ENCODE measurements at regions not wholly inside any gene's neighbourhood (a gene's known extent, or its start where the extent isn't known, plus 50 kb on each side); places are given as distances from the start of the nearest gene placed in this dataset.

DNA sequence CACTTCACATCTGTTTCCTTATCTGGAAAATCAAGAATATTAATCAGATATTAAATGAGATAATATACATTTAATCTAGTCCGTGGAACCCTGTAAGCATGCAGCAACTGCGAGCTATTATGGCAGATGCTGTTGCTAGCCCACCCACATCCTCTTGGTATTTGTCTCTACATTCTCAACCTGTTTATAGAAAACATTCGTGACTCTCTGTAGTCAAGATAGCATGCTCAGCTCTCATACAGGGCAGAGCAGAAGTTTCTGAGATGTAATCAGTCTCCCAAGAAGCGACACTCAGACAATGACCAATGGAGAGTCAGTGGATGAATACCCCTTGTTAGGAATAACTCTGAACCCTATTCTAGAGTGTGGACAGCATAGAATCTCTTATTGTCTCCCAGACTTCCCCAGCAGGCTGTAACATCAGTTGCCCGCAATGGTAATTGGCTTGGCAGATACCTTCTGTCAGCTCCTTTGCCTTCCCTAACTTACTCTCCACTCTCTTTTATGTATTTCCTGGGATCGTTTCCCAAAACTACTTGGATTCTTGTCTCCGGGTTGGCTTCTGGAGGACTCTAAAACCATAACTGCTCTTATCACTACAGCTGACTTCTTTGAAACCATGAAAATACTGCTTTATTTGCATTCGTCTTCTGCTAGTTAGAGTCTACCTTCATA, 400.7 kb upstream of the TNP1 start:
- FAIRE-seq: no peak

DNA sequence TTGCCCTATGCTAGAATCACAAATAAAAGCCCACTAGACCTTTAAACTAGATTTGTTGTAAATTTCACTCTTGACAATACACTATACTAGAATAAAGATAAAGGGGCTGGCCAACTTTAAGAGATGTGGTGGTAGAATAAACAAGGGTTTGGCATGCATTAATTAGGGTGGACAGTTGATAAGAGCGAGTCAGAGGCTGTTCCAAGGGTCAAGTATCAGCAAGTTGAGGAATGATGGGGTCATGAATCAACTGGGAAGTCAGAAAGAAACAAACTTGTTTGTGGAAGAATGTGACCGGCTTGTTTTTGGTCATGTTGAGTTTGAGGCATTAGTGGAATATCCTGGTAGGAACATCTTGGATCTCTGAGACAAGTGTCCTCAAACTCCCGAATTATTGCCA, 398.3 kb upstream of the TNP1 start:
- FAIRE-seq: no peak

DNA sequence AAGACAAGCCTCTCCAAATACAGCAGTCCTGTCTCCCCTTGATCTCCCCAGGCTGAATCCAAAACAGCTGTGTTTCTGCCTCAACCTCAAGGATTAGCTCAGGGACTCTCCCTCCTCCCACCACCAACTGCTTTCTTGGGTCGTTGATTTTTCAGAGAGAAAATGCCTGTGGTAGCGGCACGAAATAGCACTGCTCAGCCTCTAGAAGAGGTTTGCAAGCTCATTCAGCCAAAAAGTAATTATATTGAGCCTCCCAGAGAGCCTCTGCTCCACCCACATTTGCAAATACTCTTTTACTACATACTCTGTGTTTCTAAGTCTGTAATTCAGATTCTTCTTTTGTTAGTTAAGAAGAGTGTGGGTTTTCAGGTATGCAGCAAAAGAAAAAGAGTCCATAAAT, 396.4 kb upstream of the TNP1 start:
- no peak for FAIRE-seq

DNA sequence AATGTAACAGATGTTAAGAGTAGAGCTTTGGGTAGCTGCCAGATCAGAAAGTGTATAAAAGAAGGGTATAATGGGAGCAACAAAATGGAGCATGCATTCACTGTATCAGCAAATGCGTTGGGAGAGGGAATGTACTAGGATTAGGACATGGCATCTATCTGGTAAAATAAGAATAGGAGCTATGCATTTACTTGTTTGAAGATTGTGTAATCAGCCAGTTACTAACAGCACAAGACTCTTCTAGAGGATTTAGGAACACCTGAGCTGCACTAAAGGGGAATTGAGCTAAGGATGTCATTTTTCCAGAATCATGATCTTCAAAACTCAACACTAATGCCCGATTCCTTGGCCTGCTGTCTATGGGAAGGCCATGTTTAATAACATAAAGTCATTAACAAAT, 394.2 kb upstream of the TNP1 start:
- no peak for FAIRE-seq

DNA sequence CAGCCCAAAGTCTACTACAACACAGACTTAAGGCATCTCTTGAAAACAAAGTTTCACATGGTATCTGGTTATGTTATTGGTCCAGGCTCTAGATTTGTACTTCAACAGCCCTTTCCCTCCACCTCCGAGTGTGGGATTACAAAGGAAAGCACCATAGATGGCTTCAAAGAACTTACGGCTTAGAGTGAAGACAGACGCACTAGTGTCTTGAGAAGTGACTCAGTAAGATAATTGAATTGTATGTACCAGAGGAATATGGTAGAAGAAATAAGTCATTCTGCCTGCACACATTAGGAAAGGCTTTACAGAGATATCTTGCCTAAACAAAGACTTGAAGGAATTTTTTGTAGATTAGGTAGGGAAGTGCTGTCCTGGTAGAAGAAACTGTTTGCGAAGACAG, 392.3 kb upstream of the TNP1 start:
- FAIRE-seq: no peak

DNA sequence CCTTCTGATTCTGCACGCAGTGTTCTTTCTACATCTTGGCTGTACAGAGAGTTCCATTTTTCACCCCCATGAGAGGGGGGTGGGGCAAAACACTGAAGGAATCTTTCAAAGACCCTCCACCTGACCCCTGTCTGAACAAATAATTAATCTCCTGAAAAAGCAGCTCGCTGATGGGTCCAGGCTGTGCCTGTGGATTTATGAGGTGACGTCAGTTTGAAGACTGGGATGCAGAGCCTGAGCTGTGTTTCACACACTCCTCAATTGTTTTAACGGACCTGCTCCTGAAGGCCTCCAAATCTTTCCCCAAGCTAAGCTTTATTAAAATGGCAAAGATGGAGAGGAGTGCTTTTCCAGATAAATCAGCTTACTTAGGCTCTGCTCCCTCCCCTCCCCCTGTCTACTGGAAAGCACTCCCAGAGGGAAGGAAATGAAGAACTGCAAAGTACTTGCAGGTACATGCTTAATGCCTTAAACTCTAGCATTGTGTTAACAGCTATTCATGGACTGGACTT, 390.2 kb upstream of the TNP1 start:
- no peak for FAIRE-seq

DNA sequence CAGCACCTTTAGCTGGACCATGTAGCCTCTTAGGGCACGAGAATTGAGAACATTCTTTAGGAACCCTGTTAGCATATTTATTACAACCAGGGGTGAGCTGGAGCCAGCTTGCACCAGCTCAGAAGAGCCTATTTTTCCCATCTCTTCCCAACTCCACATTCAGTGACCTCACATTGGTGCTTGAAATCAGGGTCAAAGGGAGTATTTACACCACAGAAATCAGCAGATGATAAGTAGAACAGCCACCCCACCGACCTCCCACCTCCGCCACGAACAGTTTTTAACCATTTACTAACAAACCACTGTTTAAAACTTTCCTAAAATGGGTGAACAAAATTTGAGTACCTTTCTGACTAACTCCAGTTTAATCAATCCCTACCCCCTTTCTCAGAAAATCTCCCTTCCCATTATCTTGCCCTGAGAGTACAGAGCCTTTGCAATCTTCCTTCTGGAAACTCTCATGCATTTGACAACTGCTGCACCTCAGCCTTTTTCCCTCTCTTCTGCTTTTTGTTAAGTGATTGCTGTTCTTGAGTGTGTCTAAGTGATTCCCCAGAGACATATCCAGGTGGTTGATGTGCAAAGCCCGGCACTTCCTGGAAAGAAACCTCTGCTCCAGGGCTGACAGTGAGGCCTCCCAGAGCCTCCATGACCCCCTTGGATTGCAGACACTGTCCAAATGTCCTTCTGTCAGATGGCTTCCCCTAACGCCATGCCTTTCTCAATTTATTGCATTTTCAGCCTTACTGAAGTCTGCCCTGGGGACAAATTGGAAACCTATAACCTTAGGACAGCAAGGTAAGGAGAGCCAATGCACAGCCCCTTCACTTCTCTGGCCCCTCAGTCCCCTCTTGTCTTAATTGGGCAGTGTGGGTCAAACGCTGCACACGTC, 389.5 kb upstream of the TNP1 start:
- no peak for FAIRE-seq

DNA sequence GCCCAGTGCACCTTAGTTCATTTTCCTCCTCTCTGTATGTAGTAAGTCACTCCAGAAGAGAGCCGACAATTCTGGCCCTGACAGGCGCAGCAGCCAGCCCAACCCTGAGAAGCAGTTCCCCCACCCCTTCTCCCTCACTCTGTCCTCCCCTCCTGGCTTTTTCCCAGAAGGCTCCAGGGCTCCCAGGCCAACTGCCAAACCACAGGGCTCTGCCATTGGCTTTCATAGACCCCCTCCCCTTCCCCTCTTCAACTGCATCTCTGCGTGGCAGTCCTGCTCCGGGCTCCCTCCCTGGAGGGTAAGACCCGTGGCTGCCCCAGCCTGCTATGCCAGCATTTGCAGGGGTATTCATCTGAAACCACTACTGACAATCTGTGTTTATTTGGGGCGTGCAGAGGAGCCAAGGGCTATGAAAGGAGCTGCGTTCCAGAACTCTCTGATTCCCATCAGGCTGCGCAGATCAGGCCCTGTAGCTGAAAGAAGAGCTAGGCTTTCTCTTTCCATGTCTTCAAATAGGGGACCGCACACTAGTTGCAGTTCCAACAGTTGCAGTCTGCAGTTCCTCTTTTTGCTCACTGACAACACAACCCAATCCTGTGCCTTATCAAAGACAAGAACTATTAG, 388.6 kb upstream of the TNP1 start:
- FAIRE-seq: no peak

DNA sequence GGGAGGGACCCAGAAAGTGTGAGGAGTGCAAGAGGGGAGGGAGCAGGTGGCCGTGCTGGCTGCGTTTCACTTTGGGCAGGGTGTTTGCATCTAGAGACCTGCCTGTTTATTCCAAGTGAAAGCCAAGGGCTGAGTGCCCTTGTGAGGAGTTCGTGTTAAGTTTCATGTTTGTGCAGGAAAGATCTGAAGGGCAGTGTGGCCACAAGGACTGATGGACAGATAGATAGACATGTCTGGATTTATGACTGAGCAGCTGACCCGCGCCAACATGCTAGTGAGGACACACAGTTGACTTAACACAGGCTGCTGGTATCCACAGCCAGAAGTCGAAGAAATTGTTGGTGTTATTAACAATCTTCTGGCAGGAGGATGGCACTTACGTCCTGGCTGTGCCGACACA, 387.6 kb upstream of the TNP1 start:
- no peak for FAIRE-seq

DNA sequence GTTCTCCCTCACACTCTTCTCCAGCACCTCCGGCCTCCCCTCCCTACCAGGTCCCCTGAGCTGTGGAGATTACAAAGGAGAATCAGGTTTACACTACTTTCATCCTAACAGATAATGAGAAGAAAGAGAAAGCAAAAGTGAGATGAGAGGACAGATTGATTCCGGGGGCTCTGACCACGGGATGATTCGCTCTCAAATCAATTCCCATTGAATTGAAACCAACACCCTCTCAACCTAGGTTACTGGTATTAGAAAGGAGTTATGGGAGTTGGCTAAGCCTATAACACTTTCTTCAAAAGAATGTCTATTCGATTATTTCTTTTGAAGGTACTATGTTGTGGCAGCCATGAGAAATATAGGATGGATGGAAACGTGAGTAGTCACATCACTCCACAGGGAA, 386.2 kb upstream of the TNP1 start:
- FAIRE-seq: no peak

DNA sequence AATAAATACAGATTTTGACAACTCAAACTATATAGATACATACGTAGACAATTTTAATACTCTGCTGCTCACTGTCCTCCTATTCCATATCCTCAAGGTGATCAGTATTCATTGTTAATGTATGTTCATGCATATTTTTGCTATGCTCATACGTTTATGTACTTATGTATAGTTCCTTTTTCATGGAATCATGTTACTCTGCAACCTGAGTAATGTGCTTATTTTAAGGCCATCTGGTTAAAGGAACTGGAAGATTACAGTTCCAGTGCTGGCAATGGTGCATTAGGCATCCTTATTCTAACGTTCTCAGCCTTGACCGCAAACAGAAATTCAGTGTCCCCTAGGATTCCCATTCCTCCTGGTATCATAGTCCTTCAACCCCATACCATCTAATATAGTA, 385.0 kb upstream of the TNP1 start:
- FAIRE-seq: no peak

DNA sequence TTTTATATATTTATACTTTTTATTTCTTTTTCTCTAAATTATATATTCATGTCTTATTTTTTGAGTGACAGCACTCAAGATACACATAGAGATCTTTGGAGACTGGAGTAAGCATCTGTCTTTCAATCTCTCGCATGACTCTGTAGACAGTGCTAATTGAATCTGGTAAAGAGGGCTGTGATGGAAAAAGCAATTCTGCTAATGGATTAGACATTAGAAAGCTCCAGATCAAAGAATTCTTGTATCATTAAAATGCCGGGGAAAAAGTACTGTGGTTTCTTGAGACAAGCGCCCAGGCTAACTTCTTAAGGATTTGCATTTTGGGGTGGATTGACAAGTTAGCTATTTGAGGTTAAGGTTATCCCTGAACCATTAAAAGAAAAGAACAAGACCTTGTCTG, 383.1 kb upstream of the TNP1 start:
- FAIRE-seq: no peak

DNA sequence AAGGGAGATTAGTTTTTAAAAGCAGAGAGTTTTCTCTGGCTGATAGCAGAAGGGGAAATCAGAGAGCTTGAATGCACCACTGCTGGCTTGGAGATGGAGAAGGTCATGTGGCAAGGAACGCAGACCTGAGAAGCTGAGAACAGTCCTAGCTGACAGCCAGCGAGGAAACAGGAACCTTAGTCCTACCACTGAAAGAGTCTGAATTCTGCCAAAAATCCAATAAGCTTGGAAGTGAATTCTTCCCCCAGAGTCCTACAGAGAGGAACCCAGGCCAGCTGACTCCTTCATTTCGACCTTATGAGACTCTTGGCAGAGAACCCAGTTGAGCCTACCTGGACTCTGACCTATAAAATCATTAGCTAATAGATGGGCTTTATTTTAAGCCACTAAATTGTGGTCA, 371.9 kb upstream of the TNP1 start:
- FAIRE-seq: no peak

DNA sequence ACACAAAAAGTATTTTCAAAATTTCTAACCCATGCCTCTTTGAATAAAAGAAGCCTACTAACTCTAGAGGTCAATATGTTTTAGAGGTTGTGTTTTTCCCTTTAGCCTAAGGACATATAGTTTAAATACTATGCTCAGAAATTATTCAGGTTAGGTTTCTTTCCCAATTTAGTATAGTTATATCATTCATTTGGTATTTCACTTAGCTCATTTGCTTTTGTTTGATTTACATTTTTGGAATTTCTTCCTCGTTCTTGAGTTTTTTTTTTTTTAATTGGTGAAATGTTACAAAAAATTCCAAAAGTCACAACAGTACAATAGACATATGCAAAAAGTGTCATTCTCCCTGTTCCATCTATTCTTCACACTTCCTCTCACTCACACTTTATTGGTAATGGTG, 371.3 kb upstream of the TNP1 start:
- no peak for FAIRE-seq

DNA sequence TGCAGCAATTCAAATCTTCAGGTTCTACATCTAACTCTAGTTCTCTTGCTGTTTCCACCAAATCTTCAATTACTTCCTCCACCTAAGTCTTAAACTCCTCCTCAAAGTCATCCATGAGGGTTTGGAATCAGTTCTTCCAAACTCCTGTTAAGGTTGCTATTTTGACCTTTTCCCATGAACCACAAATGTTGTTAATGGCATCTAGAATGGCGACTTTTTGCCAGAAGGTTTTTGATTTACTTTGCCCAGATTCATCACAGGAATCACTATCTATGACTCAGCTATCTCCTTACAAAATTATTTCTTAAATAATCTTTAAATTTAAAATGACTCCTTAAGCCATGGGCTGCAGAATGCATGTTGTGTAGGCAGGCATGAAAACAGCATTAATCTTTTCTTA, 368.9 kb upstream of the TNP1 start:
- FAIRE-seq: no peak

DNA sequence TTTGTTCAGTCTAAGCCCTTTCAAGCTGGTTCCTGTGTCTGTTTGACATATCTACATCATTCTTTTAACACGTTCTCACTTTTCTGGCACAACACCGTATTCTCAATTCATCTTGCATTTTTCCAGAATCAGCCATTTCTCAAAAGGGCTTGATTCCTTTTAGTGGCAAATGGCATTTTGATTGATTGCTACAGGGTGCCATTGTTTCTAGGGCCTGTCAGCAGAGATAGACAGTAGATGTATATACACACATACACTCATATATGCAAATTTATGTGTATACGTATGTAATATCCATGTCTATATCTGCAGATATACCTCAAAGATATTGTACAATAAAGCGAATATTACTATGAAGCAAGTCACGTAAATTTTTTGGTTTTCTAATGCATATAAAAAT, 367.9 kb upstream of the TNP1 start:
- FAIRE-seq: no peak

DNA sequence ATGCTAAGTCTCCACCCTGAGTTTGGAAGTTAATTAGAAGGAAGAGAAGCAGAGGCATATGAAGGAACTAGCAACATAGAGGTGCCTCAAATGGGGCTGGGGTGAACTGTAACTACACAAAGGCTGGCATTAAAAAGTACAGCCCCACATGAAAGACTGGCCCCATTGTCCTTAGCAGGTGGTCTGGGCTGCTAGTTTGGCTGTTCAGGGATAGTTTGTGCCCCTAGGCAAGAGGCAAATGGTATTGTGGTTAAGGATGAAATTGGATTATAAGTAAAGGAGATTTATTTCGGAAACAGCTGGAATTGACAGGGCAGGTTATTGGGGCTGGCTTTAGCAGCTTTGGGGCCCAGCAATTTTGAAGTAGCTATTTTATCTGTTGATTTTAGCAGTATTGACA, 365.7 kb upstream of the TNP1 start:
- no peak for FAIRE-seq

DNA sequence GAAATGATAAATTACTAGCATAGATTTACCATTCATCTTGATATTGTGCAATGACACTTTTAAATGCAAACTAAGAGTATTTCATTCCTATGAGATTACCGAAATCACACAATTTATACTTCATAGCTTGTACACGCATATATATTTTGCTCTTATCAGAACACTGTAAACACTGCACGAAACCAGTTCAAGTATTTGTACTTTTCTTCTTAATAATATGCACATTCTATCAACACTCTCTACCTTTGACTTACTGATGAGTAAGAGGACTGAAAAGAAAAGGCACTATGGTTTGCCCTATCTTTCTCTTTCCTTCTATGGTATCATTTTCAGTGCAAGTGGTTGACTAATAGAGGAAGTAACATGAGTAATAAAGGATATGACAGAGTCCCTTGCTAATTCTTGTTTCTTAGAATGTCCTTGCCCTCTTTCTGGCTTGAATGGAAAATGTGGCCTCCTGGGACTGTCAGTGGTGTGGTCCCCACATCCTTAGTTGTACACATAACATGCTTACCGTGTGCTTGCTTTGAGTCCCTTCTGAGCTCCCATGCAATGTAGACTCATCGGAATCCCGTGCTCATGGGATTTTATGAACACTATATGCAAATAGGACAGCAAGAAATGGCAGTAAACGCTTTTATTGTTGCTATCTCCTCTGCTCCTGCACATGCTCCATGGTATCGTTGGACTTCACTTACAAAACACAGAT, 363.5 kb upstream of the TNP1 start:
- no peak for FAIRE-seq

DNA sequence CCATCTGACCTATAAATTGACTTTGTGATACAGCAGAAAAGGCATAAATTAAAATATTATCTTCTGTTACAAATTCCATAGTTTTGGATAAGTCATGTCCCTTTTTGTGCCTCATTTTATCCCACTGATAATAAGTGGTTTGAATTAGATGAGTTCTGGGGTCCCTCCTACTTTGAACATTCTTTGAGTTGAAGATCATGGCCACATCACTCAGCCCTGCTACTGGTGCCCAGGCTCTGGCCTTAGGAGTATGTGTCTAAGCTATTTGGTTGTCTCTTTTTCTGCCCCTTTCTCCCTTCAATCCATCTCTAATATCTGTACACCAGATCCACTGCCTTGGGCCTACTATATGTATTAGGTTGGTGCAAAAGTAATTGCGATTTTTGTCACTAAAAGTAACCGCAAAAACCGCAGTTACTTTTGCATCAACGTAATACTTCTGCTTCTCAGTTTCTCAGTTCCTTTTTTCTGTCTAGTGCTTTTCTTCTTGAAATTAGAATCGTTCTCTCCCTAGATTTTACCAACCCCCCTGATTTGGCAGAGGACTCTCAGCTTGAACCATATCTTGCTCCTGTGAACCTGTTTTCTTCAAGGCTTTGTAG, 362.5 kb upstream of the TNP1 start:
- FAIRE-seq: no peak

DNA sequence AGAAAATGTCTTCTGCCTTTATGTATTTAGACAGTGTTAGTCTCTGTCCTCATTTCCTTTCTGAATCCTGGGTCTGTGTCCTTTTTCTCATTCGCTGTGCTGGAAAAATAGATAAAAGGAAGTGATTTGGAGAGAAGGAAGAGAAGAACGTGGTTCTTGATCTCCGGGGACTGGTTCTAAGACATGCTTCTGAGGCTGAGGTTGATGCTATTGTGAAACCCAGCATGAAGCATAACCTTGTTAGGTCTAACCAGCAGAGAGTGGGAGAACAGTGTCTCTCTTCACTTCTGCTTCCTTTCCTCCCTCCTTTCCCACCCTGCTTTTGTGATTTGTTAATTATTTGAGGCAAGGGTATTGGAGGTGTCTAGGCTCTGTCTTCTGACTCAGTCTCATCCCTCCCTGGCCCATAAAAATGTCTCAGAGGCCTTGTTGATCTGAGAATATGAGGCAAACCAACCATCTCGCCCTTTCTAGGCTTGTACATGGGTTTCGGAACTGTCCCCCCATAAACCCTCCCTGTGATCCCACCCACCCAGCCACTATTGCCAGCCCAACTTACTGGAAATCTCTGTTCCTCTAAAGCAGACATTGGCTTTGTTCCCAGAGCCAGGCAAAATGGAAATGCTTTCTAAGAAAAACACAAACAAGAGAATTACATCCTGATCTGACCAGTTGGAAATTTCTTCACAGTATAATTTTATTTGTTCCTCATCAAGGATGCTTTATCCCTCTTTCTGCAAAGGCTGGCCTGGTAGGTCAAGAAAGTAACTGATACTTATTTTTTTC, 360.6 kb upstream of the TNP1 start:
- FAIRE-seq: no peak

DNA sequence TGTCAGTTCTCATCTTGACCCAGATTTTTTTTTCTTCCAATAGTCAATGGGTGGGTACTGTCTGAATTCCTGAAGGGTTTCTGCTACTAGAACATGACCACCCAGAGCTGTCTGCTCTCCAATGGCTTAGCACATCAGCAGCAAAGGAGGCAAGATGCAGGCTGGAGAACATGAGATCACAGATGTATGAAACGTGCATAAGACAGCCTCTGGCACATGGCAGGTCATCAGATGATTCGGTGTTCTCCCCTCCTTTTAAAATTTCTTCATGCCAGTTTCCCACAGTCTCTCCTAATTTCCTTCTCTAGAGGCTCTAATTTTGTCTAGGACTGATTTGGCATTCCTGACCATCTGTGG, 359.3 kb upstream of the TNP1 start:
- FAIRE-seq: no peak

All from TTC549 (cell line).